HG03045 (cell line): ENCODE measurements at regions not wholly inside any gene's neighbourhood (a gene's known extent, or its start where the extent isn't known, plus 50 kb on each side); places are given as distances from the start of the nearest gene placed in this dataset.

Experiments used
- ATAC-seq: cut with Tn5 transposase; IDR thresholded peaks from one replicate; pipeline ENCODE4 v1.9.1; 2021; ENCODE audit warnings: mild to moderate bottlenecking, moderate library complexity; ENCODE audit not compliant: unreplicated experiment

DNA sequence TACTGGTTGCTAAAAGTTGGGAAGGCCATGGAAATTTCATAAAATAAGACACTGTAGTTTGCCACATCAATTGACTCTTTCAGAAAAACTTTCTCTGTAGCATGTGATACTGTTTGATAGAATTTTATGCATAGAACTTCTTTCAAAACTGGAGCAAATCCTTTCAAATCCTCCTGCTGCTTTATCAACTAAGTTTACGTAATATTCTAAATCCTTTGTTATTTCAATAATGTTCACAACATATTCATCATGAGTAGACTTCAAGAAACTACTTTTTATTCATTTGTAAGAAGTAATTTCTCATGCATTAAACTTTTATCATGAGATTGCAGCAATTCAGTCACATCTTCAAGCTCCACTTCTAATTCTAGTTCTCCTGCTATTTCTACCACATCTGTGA lies 199.3 kb downstream of the PCDH18 start:
- no peak for ATAC-seq

DNA sequence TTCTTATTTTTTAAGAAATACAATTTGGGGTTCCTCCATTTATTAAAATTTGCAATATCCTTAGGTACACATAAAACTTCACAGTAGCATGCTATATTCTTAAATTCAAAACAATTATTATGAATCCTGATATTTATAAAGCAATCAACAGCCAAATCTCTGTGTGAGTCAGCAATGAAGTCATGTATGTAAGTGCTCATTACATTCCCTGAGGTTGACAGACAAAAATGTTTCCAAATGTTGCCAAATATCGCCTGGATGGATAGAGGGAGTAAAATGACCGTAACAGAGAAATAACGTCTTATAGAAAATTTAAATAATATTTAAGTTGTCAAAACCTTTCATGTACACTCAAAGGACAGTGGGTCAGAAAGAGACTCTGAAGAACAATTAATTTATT lies 220.0 kb downstream of the PCDH18 start:
- ATAC-seq, result no peak

GRCh38 chr4:137310593-137311490 lies 221.5 kb downstream of the PCDH18 start:
- no peak for ATAC-seq

- no peak for ATAC-seq
Observed at GRCh38 chr4:137310166-137310565, 222.1 kb downstream of the PCDH18 start.

- ATAC-seq, result no peak
Observed at GRCh38 chr4:137309424-137309823, 222.9 kb downstream of the PCDH18 start.

GRCh38 chr4:137307806-137308205 lies 224.5 kb downstream of the PCDH18 start:
- ATAC-seq, result no peak

DNA sequence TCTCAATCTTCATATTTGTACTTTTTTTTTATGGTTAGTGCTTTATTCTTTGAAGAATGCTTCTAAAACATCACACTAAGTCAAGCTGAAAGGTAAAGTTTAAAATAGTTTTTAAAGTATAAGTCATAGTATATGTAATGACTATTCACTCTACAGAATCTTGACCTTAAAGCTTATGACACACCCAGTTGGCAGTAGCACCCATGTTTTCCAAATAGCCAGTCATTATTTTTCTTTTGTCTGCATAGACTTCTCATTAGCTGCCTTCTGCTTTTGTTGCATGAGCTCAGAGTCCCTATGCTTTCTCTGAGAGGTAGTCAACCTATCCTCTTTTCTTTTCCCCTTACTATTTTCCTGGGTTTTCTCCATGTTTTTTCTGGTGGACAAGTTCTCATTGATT lies 231.5 kb downstream of the PCDH18 start:
- no peak for ATAC-seq

DNA sequence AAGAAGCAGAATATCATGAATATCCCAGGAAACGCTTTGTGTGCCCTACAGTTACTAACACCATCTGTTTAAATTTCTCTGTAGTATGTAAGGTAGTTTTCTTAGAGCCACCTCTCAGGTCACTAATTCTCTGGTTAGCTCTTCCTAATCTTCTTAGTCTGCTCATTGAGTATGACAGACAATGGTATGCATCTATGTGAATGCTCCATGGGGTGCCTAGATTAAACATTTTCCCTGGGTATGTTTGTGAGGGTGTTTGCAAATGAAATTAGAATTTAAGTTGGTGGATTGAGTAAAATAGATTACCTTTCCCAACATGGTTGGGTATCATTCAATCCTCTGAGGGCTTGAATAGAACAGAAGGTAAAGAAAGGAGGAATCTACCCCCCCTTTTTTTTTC lies 233.0 kb downstream of the PCDH18 start:
- no peak for ATAC-seq

DNA sequence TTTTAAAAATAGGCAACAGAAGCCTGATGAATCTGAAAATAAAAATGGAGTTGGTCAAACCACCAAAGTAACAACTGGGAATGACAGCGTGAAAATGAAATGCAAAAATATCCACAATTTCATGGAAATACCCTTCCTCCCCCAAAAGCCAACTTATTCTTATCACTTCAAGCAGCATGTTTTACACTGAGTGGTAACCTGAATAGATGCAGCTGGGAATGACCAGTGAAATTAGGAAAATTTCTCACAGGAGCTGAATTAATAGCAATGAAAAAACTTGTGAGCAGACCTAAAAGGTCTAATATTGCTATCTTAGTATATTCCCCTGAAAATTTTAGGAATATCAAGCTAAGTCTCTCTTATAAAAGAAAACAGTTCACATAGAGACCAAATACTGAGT lies 239.0 kb downstream of the PCDH18 start:
- ATAC-seq, result no peak

GRCh38 chr4:137283737-137284136 lies 248.6 kb downstream of the PCDH18 start:
- ATAC-seq, result no peak

DNA sequence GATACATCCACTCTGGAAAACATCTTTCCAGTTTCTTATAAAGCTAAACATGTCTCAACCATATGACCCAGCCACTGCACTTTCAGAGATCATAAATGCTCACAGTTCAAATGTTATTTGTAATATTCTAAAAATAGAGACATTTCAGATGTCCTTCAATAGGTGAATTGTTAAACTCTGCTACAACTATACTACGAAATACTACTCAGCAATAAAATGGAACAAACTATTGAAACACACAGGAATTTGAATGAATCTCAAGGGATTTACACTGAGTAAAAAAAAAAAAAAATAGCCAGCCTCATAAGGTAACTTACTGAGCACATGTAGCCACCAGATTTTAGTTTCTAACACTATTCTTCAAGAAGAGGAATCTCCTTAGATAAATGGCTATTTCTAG lies 253.9 kb downstream of the PCDH18 start:
- no peak for ATAC-seq

- ATAC-seq, result no peak
Observed at GRCh38 chr4:137274404-137274803, 257.9 kb downstream of the PCDH18 start.

GRCh38 chr4:137267024-137267423 lies 265.3 kb downstream of the PCDH18 start:
- ATAC-seq, result no peak

DNA sequence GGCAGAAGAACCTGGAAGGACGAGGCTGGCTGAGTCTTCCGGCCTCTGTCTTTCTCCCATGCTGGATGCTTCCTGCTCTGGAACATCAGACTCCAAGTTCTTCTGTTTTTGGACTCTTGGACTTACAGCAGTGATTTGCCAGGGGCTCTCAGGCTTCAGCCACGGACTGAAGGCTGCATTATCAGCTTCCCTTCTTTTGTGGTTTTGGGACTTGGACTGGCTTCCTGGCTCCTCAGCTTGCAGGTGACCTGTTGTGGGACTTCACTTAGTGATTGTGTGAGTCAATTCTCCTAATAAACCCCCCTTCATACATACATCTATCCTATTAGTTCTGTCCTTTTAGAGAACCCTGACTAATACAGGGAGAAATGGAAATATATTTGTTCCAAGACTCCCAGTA lies 265.8 kb downstream of the PCDH18 start:
- no peak for ATAC-seq

- no peak for ATAC-seq
Observed at GRCh38 chr4:137263206-137263605, 269.1 kb downstream of the PCDH18 start.

- ATAC-seq, result no peak
Observed at GRCh38 chr4:137253949-137254348, 278.3 kb downstream of the PCDH18 start.

- no peak for ATAC-seq
Observed at GRCh38 chr4:137249112-137249511, 283.2 kb downstream of the PCDH18 start.

DNA sequence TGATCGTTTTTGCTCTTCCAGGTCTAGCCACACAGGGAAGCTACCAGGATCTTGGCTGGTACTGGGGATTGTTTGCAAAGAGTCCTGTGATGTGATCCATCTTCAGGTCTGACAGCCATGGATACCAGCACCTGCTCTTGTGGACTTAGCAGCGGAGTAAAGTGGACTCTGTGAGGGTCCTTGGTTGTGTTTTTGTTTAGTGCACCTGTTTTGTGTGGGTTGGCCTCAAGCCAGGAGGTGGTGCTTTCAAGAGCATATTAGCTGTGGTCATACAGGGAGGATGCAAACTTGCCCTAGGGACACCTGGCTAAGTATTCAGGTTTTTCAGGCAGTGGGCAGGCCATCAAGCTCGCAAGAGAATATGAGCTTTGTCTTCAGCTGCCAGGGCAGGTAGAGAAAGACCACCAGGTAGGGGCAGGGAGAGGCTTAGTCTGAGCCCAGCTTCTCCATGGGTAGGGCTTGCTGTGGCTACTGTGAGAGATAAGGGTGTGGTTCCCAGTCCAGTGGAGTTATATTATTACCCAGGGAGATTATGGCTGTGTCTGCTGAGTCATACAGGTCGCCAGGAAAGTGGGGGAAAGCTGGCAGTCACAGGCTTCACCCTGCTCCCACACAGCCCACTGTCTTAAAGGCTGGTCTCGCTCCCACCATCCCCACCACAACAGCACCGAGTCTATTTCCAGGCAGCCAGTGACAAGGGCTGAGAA lies 293.7 kb downstream of the PCDH18 start:
- no peak for ATAC-seq

GRCh38 chr4:137226900-137227299 lies 305.4 kb downstream of the PCDH18 start:
- ATAC-seq, result no peak

- no peak for ATAC-seq
Observed at GRCh38 chr4:137226221-137226620, 306.1 kb downstream of the PCDH18 start.

GRCh38 chr4:137213372-137214173 lies 318.7 kb downstream of the PCDH18 start:
- no peak for ATAC-seq
